PC-9 (cell line): ENCODE measurements at regions not wholly inside any gene's neighbourhood (a gene's known extent, or its start where the extent isn't known, plus 50 kb on each side); places are given as distances from the start of the nearest gene placed in this dataset.

Source experiments
- BruUV-seq: library from RNA; stranded (reverse); fragments of 400-500 nt; replicated peaks from 2 replicates; lab custom pipeline; 2021; lab: Mats Ljungman, UMichigan
- CTCF ChIA-PET: fragments of 300-600 bp; sonication (Branson Sonifier 250); formaldehyde crosslinking; loops from one replicate; lab custom pipeline; 2022; ENCODE audit warnings: antibody characterized with exemption; lab: Charles Lee
- POLR2A ChIA-PET: fragments of 300-600 bp; sonication (Branson Sonifier 250); formaldehyde crosslinking; loops from one replicate; lab custom pipeline; 2022; ENCODE audit warnings: antibody characterized with exemption; ENCODE audit not compliant: unreplicated experiment; lab: Charles Lee
- DNase-seq, 2 experiments: peaks; one replicate each; pipeline versions ENCODE4 v3.0.0 to v3.0.0-alpha.2; 2015 to 2022; ENCODE audit warnings: mixed read lengths in 1 of 2
- H2AFZ ChIP-seq: fragments of 200-600 bp; sonication (generic); 2 replicates; pipeline ENCODE4 v1.8.1; 2017; ENCODE audit warnings: antibody characterized with exemption
- H3F3A ChIP-seq: fragments of 200-600 bp; sonication (generic); 2 replicates; pipeline ENCODE4 v1.8.1; 2017; ENCODE audit warnings: antibody characterized with exemption, mild to moderate bottlenecking, low read depth; ENCODE audit not compliant: insufficient read depth
- H3K27ac ChIP-seq: fragments of 200-600 bp; sonication (generic); 2 replicates; pipeline ENCODE4 v1.6.1; 2016; ENCODE audit warnings: mixed run types
- H3K27me3 ChIP-seq: fragments of 200-600 bp; sonication (generic); 2 replicates; pipeline ENCODE4 v1.6.1; 2016; ENCODE audit warnings: low read depth, mixed run types; ENCODE audit not compliant: insufficient read depth
- H3K36me3 ChIP-seq: fragments of 200-600 bp; sonication (generic); 2 replicates; pipeline ENCODE4 v1.6.1; 2016; ENCODE audit warnings: low read depth, mixed run types
- H3K4me1 ChIP-seq: fragments of 200-600 bp; sonication (generic); replicated peaks from 2 replicates; pipeline ENCODE4 v1.6.1; 2016; ENCODE audit warnings: mixed run types; ENCODE audit not compliant: insufficient read depth
- H3K4me2 ChIP-seq: fragments of 200-600 bp; sonication (generic); 2 replicates; pipeline ENCODE4 v1.6.1; 2017; ENCODE audit warnings: mixed run types
- H3K4me3 ChIP-seq: fragments of 200-600 bp; sonication (generic); 2 replicates; pipeline ENCODE4 v1.6.1; 2016; ENCODE audit warnings: mixed run types
- H3K79me2 ChIP-seq: fragments of 200-600 bp; sonication (generic); 2 replicates; pipeline ENCODE4 v1.6.1; 2017; ENCODE audit warnings: low read depth, mixed run types
- H3K9me2 ChIP-seq: fragments of 200-600 bp; sonication (generic); 2 replicates; pipeline ENCODE4 v1.8.1; 2017; ENCODE audit warnings: mild to moderate bottlenecking; ENCODE audit not compliant: insufficient read depth
- H3K9me3 ChIP-seq: fragments of 200-600 bp; sonication (generic); 2 replicates; pipeline ENCODE4 v1.8.1; 2016; ENCODE audit warnings: low read depth; ENCODE audit not compliant: insufficient read depth
- H4K20me1 ChIP-seq: fragments of 200-600 bp; sonication (generic); 2 replicates; pipeline ENCODE4 v1.8.1; 2017; ENCODE audit not compliant: insufficient read depth
- CTCF ChIP-seq: fragments of 200-600 bp; sonication (generic); conservative IDR thresholded peaks from 2 replicates; pipeline ENCODE4 v1.6.1; 2017; ENCODE audit warnings: mixed run types, antibody characterized with exemption, mild to moderate bottlenecking, moderate library complexity
- EZH2 ChIP-seq: fragments of 200-600 bp; sonication (generic); IDR thresholded peaks from 2 replicates; pipeline ENCODE4 v1.8.0; 2017; ENCODE audit warnings: antibody characterized with exemption, low read depth
- intact Hi-C: fragments of 100-400 bp; cut with micrococcal nuclease; formaldehyde crosslinking; loops from one replicate; pipeline ENCODE4 v1.10.0; 2022; ENCODE audit not compliant: unreplicated experiment

- H2AFZ ChIP-seq: no peak overlapping the region
- no peaks in the 10 kb centered on the region for H3K27me3 ChIP-seq
- no peaks in the 10 kb centered on the region for H3K79me2 ChIP-seq
- no peak for DNase-seq
- BruUV-seq: no TSS peak
- POLR2A ChIA-PET: no interaction called here
- no peak overlapping the region for H3K27ac ChIP-seq
- H3K9me3 ChIP-seq: no peaks in the 10 kb centered on the region
- H3K4me2 ChIP-seq: no peak overlapping the region
- H3F3A ChIP-seq: no peaks in the 10 kb centered on the region
- CTCF ChIA-PET: no interaction called here
- no peaks in the 10 kb centered on the region for H4K20me1 ChIP-seq
- H3K9me2 ChIP-seq: no peaks in the 10 kb centered on the region
- intact Hi-C loops: no loop called here
- no peaks in the 10 kb centered on the region for H3K4me1 ChIP-seq
- H3K36me3 ChIP-seq: no peaks in the 10 kb centered on the region
- no peak overlapping the region for H3K4me3 ChIP-seq
- TF ChIP-seq EZH2: no peak
These were observed 167.2 kb upstream of the TAB2 start for GRCh38 chr6:149150301-149150700.

GRCh38 chr6:149150801-149151398 lies 166.6 kb upstream of the TAB2 start:
- intact Hi-C loops: no loop called here
- CTCF ChIA-PET: no interaction called here

GRCh38 chr6:149152521-149152920 lies 165.0 kb upstream of the TAB2 start:
- CTCF ChIA-PET: no interaction called here
- H3F3A ChIP-seq: no peaks in the 10 kb centered on the region
- H2AFZ ChIP-seq: no peak overlapping the region
- intact Hi-C loops: no loop called here
- H3K4me2 ChIP-seq: no peak overlapping the region
- no peak overlapping the region for H3K4me3 ChIP-seq
- H3K27ac ChIP-seq: no peak overlapping the region
- H3K36me3 ChIP-seq: no peaks in the 10 kb centered on the region
- H3K79me2 ChIP-seq: no peaks in the 10 kb centered on the region
- POLR2A ChIA-PET: no interaction called here
- no peak for TF ChIP-seq CTCF
- no peak for TF ChIP-seq EZH2
- H3K9me2 ChIP-seq: no peaks in the 10 kb centered on the region
- DNase-seq: no peak
- no peaks in the 10 kb centered on the region for H3K4me1 ChIP-seq
- H3K27me3 ChIP-seq: no peaks in the 10 kb centered on the region
- no peaks in the 10 kb centered on the region for H3K9me3 ChIP-seq
- BruUV-seq: no TSS peak
- H4K20me1 ChIP-seq: no peaks in the 10 kb centered on the region

More at GRCh38 chr6:149150801-149151398, 166.6 kb upstream of the TAB2 start:
- no peak overlapping the region for H3K4me2 ChIP-seq
- no peak overlapping the region for H3K27ac ChIP-seq
- TF ChIP-seq EZH2: no peak
- no peak for TF ChIP-seq CTCF
- POLR2A ChIA-PET: no interaction called here
- no peaks in the 10 kb centered on the region for H3K9me3 ChIP-seq
- no peaks in the 10 kb centered on the region for H3K79me2 ChIP-seq
- no peaks in the 10 kb centered on the region for H3K4me1 ChIP-seq
- no peak overlapping the region for H2AFZ ChIP-seq
- no peak overlapping the region for H3K4me3 ChIP-seq
- no peaks in the 10 kb centered on the region for H3K27me3 ChIP-seq
- H3K9me2 ChIP-seq: no peaks in the 10 kb centered on the region
- no peaks in the 10 kb centered on the region for H3F3A ChIP-seq
- H4K20me1 ChIP-seq: no peaks in the 10 kb centered on the region
- no peaks in the 10 kb centered on the region for H3K36me3 ChIP-seq
- DNase-seq: no peak
- no TSS peak for BruUV-seq

GRCh38 chr6:149153100-149153499 lies 164.4 kb upstream of the TAB2 start:
- Histone ChIP-seq H3K4me1 (no peaks in the 10 kb centered on the region), H3K9me3 (no peaks in the 10 kb centered on the region), H3K36me3 (no peaks in the 10 kb centered on the region), H3F3A (no peaks in the 10 kb centered on the region), H2AFZ (no peak overlapping the region), H3K4me3 (no peak overlapping the region), H3K79me2 (no peaks in the 10 kb centered on the region), H4K20me1 (no peaks in the 10 kb centered on the region), H3K27ac (no peak overlapping the region), H3K9me2 (no peaks in the 10 kb centered on the region), H3K27me3 (no peaks in the 10 kb centered on the region), H3K4me2 (no peak overlapping the region)
- BruUV-seq: no TSS peak
- intact Hi-C loops: no loop called here
- CTCF ChIA-PET: no interaction called here
- POLR2A ChIA-PET: no interaction called here
- DNase-seq: no peak
- TF ChIP-seq EZH2 (no peak), CTCF (no peak)
